GM21390 (cell line): ENCODE measurements at regions not wholly inside any gene's neighbourhood (a gene's known extent, or its start where the extent isn't known, plus 50 kb on each side); places are given as distances from the start of the nearest gene placed in this dataset.

ENCODE experiments used
- ATAC-seq: cut with Tn5 transposase; IDR thresholded peaks from one replicate; pipeline ENCODE4 v1.9.1; 2021; ENCODE audit not compliant: unreplicated experiment

DNA sequence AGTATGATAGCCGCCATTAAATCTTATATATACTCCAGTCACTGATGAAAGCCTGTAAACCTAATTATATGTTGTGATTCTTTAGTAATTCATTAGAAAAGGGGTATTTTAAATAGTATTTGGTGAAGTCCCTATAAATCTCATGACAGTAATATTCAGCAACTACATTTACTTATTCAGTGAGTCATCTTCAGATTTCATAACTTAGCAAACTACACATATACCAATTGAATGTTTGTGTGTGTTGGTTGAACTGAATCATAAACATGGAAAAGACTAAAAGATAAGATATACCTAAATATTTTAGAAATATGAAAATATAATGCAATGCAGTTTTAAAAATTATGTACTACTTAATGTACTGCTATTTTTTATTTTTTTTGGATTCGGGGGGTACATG, 1050.4 kb downstream of the MAT2B start:
- no peak for ATAC-seq

DNA sequence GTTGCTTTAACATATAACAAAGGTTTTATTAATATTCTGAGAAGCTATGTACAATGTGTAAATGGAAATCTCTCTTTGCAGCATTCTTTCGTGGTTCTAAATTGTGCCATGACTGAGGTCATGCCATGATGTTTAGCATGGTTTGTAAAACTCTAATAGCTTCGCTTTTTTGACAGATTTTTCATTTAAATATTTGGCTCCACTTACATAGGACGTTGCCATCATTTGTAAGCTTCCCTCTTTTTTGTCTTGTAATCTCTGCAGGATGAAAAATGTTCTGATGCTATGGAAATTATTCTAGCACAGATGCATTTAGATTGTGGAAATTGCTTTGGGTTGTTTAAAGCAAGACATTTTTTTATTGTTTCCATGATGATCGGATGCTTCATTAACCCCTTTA, 1054.8 kb downstream of the MAT2B start:
- no peak for ATAC-seq

DNA sequence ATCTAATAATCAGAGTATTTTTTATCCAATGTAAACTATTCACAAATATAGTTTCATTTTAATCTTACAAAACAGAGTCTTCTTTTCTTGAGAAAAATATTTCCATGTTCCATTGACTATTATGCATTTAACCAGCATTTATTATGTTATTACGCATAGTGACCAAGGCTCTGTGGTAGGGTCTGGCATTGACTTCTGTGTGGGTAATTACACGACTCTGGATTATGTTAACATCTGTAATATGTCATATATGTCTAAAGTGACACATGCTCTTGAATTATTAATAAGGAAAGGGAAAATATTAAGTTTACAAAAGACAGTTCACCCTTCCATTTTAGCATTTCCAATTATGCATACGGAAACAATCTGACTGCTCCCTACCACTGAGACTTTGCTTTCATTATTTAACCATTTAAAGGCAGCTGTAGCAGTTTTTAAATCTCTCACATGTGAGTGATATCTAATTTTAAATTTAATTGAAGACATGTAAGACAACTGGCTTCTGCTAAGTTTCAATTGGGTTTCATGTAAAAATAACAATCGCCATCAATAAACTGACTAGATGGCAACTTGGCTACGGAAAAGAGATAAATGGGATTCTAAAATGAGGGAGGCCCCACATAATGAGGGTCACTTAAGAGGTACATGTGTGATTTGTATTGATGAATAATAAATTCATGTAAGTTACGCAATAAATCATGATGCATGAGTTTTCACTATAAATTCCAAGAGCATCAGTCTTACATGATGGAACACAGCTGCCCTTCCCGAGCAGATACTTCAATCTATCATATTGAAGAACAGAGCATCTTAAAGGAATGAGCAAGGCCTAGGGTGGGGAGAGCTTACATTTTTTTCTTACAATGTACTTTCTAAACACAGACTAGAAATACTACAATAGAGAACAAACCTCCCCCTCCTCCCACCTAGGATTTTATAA, 1056.8 kb downstream of the MAT2B start:
- ATAC-seq: no peak

DNA sequence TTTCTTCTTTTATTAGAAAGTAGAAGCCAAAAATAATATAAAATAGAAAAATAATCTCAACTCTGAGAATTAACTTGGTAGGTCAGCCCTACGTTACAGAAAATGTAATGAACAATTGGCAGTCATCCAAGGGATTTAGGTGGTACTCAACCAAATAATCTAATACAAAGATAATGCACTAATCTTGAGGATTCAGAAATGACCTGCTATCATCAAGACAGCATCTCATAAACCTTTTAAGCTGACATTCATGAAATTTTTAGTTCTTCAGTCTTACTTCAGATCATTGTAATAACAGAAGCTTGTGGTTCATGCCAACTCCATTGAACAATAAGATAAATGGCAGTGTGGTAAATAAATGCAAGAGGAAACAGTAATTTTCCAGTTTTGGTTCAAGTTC, 1058.0 kb downstream of the MAT2B start:
- ATAC-seq: no peak

DNA sequence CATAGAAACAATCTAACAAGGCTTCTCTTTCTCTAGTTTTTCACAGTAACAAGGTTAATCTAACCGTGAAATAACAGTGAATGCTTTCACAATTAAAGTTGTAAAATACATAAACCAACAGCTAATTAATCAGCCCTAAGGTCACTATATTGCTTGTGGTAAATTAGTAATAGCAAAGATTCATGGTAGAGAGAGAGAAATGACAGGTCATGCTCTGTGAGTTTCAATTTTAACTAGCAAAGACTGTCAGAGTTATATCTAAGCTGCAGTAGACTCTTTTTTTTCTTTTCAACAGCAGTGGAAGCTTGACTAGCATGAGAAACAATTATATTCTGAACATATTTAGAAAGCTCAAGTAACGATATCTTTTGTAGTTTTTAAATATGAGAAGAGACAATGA, 1068.0 kb downstream of the MAT2B start:
- ATAC-seq: no peak

DNA sequence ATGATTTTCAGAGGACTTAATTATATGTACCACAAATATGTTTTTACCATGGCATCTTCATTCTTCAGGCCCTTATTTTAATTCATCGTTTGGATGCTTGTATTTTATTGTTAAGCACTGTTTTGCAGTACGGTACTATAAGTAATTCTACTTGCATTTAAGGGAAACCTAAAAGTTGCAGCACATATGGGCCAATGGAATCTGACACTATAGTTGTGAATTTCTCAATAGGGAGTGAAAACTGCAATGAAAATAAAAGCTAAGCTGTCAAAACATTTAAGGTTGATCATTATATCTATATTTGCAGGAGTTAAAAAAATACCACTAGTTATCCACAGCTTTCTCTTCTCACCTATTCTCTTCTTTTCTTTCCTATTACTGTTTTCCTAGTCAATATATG, 1071.8 kb downstream of the MAT2B start:
- ATAC-seq: no peak

DNA sequence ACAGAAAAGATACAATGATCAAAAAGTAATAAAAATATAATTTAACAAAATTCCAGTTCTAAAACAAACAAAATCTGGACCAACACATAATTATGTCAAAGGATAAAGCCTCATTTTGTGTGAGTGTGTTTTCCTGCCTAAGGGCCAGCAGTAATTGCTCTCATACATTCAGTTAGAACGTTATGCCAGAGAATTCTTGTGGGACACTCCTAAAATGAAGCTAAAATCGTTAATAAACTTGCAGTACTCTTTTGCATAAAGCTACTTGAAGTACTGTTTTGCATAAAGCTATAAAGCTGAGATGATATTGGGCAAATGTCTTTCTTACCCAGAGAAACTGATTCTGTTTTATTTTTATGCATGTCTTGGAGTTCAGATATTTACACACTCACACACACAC, 1072.3 kb downstream of the MAT2B start:
- ATAC-seq: no peak

DNA sequence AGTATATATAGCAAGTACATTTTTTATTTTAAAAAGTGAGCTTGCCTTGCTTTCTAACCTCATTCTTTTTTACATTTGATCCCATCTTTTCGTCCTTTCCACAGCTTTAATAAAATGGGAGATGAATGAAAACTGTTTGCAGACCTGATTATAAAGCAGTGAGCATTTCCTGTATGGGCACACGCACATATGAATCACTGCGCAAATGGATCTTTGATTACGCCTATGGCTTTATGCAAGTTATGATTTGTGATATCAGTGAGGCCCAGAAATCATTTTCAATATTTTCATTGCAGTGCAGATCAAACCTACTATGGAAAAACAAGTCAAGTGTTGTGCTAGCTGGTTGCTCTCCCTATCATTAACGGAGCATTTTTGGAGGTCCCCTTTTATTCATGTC, 1073.0 kb downstream of the MAT2B start:
- no peak for ATAC-seq

DNA sequence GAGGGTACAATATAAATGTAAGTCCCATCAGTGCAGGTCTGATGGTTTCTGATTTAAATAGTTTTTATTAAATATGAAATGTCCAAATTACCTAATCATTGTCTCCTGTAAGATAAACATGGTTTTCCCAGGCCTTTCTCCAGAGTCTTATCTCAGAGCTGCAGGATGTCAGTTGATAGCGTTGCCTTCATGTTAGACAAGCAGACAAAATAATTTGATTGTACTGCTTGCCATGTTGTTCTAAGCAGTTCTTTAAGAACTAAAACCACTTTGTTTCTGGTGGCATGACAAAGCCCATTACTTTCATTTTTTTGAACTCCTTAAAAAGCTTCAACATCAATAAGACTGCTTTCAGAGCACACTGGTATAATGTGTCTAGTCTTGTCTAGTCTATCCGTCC, 1073.5 kb downstream of the MAT2B start:
- ATAC-seq: no peak

DNA sequence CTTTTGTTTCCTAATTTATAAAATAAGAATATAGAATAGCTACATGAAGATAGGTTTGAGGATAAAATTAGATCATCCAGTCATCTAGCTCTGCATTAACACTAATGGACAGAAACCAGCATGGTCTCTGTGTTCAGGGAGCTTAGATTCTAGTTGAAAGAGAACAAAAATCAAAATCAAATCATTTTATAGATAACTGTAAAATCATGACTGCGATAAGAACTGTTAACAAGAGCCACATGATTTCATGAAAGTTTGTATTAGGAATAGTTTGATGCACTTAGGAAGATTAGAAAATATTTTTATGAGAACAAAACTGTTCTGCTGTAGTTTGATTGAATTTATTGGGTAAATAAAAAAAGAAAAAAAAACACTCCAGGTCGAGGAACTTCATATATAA, 1074.7 kb downstream of the MAT2B start:
- no peak for ATAC-seq

DNA sequence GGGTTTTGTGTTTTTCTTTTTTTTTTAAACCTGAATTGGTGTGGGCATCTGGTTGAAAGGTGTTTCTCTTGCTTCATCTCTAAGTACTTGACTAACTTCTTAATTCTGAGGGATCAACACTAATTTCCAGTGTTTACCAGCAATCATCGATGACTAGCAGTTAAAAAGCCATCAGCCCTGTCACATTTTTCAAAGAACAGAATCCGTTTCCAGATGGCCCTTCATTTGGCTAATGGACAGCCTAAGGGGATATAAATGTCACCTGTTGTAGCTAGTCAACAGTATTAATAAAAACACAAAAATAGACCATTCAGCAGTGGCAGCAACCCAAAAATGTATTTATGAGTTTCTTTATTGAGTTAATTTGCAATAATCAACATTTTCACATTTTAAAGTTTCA, 1076.5 kb downstream of the MAT2B start:
- ATAC-seq: no peak

DNA sequence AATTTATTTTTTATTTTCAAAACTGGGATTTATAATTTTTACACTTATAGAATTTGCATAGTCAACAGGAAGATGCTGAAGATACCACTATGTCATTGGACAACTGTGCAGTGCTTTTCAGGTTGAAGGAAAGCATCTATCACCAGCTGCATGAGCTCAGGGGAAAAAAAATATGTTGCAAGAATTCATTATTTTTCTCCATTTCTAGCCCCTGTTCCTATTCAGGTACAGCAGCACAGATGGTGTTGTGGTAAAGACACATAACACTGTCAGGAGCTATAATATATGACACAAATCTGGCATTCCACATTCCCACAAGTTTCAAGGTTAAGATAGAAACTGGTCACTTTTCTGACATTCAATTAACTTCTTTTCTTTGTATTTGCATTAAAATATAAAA, 1088.6 kb downstream of the MAT2B start:
- ATAC-seq: no peak

DNA sequence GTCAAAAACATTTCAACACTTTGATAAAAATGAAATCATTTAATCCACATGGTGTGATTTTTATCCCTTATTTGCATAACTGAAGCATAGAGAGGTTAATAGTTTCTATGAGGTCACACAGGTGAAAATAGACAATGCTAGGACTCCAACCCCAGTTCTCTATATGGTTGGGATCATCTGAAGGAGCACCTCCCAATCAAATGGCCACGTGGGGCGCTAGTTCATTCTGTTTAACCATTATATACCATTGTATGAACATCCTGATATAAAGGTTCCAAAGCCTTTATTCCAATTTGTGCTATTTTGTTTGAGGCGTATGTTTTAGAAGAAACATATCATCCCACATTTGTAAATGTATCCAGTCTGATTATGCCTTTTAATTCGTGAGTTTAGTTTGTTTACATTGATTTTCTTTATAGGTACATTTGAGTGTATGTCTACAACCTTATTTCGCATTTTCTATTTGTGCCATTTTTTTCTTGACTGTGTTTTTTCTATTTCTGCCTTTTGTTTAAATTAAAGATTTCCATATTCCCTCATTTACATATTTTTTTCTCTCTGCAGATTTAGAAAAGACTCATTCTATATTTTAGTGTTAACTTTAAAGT, 1092.0 kb downstream of the MAT2B start:
- ATAC-seq: peak; percentile 84

DNA sequence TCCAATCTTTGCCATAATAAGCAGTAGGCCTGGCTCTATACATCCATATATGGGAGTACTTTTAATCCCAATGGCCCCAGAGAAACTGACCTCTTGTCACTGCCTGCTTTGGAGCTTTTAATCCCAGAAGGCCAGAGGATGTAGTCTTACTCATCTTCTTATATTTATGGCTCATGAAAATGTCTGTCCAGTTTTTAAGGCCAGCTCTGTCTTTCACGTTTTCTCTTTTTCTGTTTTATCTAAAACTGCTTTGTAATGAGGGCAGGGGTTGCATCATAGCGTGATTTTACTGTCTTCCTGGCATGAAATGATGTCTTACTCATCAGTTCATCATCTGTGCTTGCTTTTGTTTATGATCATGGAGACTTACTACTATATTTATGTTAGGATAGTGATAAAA, 1094.9 kb downstream of the MAT2B start:
- ATAC-seq: no peak

DNA sequence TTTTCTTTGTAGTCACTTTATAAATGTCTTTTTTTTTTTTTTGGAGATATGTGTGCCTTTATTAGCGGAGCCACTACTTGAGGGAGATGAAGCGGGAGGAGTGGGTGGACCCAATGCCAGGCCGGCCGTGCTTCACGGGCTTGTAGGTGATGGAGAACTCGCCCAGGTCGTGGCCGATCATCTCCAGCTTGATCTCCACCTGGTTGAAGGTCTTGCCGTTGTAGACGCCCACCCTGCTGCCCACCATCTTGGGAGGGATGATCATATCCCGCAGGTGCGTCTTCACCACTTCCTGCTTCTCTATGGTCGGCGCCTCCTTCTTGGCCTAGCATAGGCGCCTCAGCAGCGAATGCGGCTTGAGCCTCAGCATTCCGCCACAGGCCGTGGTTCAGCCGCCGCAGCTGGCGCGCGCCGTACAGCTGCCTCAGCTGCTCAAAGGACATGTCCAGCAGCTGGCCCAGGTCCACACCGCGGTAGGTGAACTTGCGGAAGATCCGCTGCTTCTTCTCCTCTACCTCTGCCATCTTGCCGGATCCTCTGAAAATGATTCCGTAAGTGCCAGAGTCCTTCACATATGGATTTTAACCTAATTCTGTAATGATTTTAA, 1095.6 kb downstream of the MAT2B start:
- ATAC-seq: no peak

DNA sequence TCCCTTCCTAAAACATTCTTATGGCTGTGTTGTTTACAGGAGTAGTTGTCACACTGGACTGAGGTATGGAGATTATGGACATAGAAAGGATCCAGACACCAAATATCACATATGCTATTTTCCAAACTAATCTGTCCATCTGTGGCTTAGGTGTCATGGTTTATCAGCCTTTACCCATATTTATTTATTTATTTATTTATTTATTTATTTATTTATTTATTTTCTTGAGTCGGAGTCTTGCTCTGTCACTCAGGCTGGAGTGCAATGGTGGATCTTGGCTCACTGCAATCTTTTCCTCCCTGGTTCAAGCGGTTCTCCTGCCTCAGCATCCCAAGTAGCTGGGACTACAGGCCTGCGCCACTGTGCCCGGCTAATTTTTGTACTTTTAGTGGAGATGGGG, 1103.1 kb downstream of the MAT2B start:
- no peak for ATAC-seq

DNA sequence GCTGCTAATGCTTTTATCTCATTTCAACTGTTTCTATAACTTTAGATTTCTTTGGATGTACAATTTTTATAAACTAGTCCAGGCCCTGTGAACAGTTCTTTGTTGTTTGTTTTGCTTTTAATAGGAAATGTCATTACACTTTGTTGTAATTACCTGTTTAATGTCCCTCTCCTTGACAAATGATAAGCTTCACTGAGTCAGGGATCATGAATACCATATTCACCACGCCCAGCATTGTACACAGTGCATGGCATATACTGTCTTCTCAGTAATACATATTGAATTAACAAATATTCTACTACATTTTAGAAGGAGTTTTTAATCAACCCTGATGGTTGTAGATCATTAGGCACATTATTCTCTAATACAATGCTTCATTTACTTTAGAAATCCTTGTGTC, 1105.0 kb downstream of the MAT2B start:
- no peak for ATAC-seq

DNA sequence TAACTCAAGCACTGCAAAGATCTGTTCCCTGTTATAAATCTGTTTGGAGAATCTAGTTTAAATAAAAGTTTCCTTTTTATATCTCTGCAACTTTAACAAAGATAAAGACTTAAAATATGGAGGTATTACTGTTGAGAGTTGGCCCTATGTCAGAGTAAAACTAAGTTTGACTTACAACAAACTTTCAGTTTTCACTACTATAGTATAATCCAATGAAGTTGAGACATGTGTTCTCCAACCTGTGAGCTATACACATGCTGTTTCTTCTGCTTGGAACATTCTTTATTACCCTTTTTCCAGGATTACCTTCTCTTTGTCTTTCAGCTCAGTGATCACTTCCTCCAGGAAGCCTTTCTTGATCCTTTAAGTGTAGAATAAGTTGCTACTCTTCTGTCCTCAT, 1109.3 kb downstream of the MAT2B start:
- ATAC-seq: no peak

DNA sequence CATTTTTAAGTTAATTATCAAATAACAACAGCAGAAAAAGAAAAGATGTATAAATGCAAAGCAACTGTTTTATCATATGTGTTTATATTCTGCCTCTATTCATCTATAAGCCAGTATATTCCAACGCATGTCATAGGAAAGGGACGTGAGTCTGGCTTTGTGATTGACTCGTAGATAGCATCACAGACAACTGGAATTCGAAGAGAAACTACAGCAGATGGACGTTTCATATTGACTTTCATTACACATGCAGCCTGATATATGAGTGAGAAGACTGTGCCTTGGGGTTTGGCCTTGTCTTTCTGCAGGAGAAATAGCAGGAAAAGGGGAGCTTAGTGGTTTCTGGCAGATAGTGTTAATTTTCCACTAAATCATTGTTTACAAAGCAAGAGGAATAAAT, 1111.9 kb downstream of the MAT2B start:
- no peak for ATAC-seq

DNA sequence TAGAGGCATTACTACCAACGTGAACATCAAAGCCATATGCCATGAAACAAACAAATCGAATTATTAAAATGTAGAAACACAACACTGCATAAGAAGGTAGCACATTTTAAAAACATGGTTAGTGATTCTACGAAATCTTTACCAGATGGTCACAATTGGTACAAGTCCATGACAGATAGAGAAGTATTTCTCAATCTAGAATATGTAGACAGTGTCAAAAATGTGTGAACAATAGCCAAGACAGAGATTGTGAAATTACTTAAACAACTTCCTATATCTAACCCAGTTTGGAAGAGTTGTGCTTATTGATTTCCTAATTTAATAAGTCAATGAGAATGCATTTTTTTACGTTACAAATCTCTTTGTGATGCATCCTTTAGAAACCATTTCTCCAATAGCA, 1121.6 kb downstream of the MAT2B start:
- ATAC-seq: no peak

DNA sequence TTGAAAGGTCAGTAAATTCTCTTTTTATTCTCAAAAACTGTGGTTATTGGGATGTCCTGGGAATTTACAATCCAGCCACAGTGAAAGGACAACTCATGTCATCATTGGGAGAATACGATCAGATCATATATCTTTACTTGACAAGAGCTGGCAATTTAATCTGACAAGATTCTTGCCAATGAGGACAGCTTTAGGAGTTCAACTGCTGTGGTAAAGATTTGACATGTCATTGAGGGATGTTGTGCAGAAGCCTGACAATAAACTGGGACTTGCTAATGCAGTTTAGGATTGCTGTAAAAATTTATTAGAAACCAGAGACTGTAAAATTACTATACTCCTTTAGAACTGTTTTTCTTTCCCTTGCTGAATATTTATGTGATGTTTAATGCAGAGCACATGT, 1131.0 kb downstream of the MAT2B start:
- ATAC-seq: no peak

DNA sequence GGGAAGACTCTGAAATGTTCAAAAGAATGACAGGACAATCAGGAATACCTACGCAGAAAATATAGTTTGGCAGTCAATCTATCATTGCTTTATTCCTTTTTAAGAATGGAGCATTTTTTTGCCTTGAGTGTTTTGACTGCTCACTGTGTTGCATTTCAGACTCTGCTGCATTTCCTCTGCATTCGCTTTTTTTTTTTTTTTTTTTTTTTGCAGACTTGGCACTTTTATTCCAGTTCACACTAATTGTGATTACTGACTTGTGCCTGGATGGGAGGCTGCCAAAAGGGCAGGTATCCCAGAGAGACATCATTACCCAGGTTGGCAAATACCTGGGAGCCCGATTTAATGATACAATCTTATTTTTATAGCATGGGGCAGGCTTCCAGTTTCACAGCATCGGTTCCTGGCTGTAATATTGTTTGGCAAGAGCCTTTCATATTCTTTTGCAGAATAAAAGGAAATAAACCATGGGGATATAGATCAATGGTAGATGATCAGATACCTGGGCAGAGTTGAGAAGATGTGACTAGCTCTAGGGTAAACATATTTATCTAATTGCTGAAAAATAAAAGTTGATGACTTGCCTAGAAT, 1132.6 kb downstream of the MAT2B start:
- ATAC-seq: no peak
